Suprapubic skin (tissue), 4 donors: ENCODE measurements at regions not wholly inside any gene's neighbourhood (a gene's known extent, or its start where the extent isn't known, plus 50 kb on each side); places are given as distances from the start of the nearest gene placed in this dataset.

ENCODE experiments used
- EP300 ChIP-seq: sonication (generic); formaldehyde crosslinking; IDR thresholded peaks from one replicate; pipeline ENCODE4 v1.6.1; 2017; ENCODE audit warnings: antibody characterized with exemption
- POLR2A ChIP-seq, 2 donors: fragments of 450-650 bp; IDR thresholded peaks; one replicate each; pipeline ENCODE4 v1.6.1; 2017; ENCODE audit warnings: antibody characterized with exemption in 2 of 2, mild to moderate bottlenecking in 2 of 2, moderate library complexity in 2 of 2
- POLR2AphosphoS5 ChIP-seq, 3 donors: sonication (generic); formaldehyde crosslinking; IDR thresholded peaks; one replicate each; pipeline ENCODE4 v1.6.1; 2017; ENCODE audit warnings: antibody characterized with exemption in 3 of 3
- TF ChIP-seq, protein P1 (sequence below), 2 donors: fragments of 200-600 bp in 1 of 2; fragments of 450-650 bp in 1 of 2; sonication (generic) in 1 of 2; IDR thresholded peaks; one replicate each; pipeline ENCODE4 v1.5.1; 2016 to 2019; ENCODE audit warnings: antibody characterized with exemption in 2 of 2, mild to moderate bottlenecking in 1 of 2, moderate library complexity in 1 of 2

- no peak for TF ChIP-seq POLR2AphosphoS5 (IDR thresholded peaks at IDR 0.05)
- TF ChIP-seq, protein P1, sequence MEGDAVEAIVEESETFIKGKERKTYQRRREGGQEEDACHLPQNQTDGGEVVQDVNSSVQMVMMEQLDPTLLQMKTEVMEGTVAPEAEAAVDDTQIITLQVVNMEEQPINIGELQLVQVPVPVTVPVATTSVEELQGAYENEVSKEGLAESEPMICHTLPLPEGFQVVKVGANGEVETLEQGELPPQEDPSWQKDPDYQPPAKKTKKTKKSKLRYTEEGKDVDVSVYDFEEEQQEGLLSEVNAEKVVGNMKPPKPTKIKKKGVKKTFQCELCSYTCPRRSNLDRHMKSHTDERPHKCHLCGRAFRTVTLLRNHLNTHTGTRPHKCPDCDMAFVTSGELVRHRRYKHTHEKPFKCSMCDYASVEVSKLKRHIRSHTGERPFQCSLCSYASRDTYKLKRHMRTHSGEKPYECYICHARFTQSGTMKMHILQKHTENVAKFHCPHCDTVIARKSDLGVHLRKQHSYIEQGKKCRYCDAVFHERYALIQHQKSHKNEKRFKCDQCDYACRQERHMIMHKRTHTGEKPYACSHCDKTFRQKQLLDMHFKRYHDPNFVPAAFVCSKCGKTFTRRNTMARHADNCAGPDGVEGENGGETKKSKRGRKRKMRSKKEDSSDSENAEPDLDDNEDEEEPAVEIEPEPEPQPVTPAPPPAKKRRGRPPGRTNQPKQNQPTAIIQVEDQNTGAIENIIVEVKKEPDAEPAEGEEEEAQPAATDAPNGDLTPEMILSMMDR (IDR thresholded peaks at IDR 0.05), result no peak
- no peak for TF ChIP-seq POLR2A (IDR thresholded peaks at IDR 0.05)
- no peak for TF ChIP-seq EP300
Observed at GRCh38 chr6:71681234-71681867, 205.0 kb upstream of the RIMS1 start.
